Tibial artery (tissue), 4 donors: ENCODE measurements at regions not wholly inside any gene's neighbourhood (a gene's known extent, or its start where the extent isn't known, plus 50 kb on each side); places are given as distances from the start of the nearest gene placed in this dataset.

Source experiments
- DNase-seq, 2 donors: peaks; one replicate each; pipeline ENCODE4 v3.0.0-alpha.2; 2019
- H3K27ac ChIP-seq, 2 donors: fragments of 200-600 bp; sonication (generic) in 1 of 2; 1 replicate in 1 of 2; 2 replicates in 1 of 2; pipeline ENCODE4 v1.5.1; 2018 to 2019; ENCODE audit warnings: mild to moderate bottlenecking in 1 of 2
- H3K27me3 ChIP-seq, 2 donors: fragments of 200-600 bp; sonication (generic) in 1 of 2; one replicate each; pipeline versions ENCODE4 v1.5.1 to v1.6.0; 2016 to 2019
- H3K36me3 ChIP-seq, 3 donors: fragments of 200-600 bp; sonication (generic) in 2 of 3; one replicate each; pipeline ENCODE4 v1.5.1; 2016 to 2019; ENCODE audit warnings: mild to moderate bottlenecking in 2 of 3
- H3K4me1 ChIP-seq, 4 donors: fragments of 200-600 bp; sonication (generic) in 2 of 4; 1 replicate in 3 of 4; 2 replicates in 1 of 4; pipeline ENCODE4 v1.5.1; 2016 to 2019
- H3K4me3 ChIP-seq, 2 donors: fragments of 200-600 bp; sonication (generic) in 1 of 2; 1 replicate in 1 of 2; 2 replicates in 1 of 2; pipeline ENCODE4 v1.5.1; 2018 to 2019; ENCODE audit warnings: mild to moderate bottlenecking in 2 of 2
- H3K9me3 ChIP-seq, 3 donors: fragments of 200-600 bp; sonication (generic) in 1 of 3; one replicate each; pipeline ENCODE4 v1.5.1; 2016 to 2019
- CTCF ChIP-seq, 2 experiments: fragments of 200-600 bp in 1 of 2; fragments of 450-650 bp in 1 of 2; IDR thresholded peaks; one replicate each; pipeline ENCODE4 v1.5.1; 2017 to 2019; ENCODE audit warnings: antibody characterized with exemption in 2 of 2, mild to moderate bottlenecking in 1 of 2, moderate library complexity in 1 of 2
- intact Hi-C: fragments of 100-400 bp; cut with DNase I; formaldehyde crosslinking; loops from one replicate; pipeline ENCODE4 v1.15.0; 2023; ENCODE audit warnings: low total_unique reads

GRCh38 chr11:27858866-27859265, 158.6 kb upstream of the BDNF start:
- H3K27me3 ChIP-seq: no peaks in the 10 kb centered on the region
- peaks cover 0 to 6% (median 0%) of the 10 kb centered on the region in 4 donors for H3K4me1 ChIP-seq
- intact Hi-C loops: no loop called here
- no peaks in the 10 kb centered on the region for H3K36me3 ChIP-seq
- H3K27ac ChIP-seq: no peak overlapping the region
- H3K9me3 ChIP-seq: no peaks in the 10 kb centered on the region
- TF ChIP-seq CTCF (IDR thresholded peaks at IDR 0.05): no peak
- no peak overlapping the region for H3K4me3 ChIP-seq
- DNase-seq: no peak

- intact Hi-C loops: no loop called here
- H3K36me3 ChIP-seq: no peaks in the 10 kb centered on the region
- TF ChIP-seq CTCF (IDR thresholded peaks at IDR 0.05): no peak
- H3K4me1 ChIP-seq: peaks cover 0 to 6% (median 0%) of the 10 kb centered on the region in 4 donors
- H3K27me3 ChIP-seq: no peaks in the 10 kb centered on the region
- no peak for DNase-seq
- no peak overlapping the region for H3K4me3 ChIP-seq
- no peak overlapping the region for H3K27ac ChIP-seq
- no peaks in the 10 kb centered on the region for H3K9me3 ChIP-seq
Measured at GRCh38 chr11:27857588-27857987, 157.3 kb upstream of the BDNF start.

- intact Hi-C loops: no loop called here
- H3K4me1 ChIP-seq: peaks cover 0 to 6% (median 0%) of the 10 kb centered on the region in 4 donors
- TF ChIP-seq CTCF (IDR thresholded peaks at IDR 0.05): no peak
- no peak for DNase-seq
- H3K36me3 ChIP-seq: no peaks in the 10 kb centered on the region
- H3K4me3 ChIP-seq: no peak overlapping the region
- H3K27me3 ChIP-seq: no peaks in the 10 kb centered on the region
- H3K9me3 ChIP-seq: no peaks in the 10 kb centered on the region
- H3K27ac ChIP-seq: no peak overlapping the region
Measured at GRCh38 chr11:27857014-27857413, 156.8 kb upstream of the BDNF start.

- no peak overlapping the region for H3K27ac ChIP-seq
Measured at GRCh38 chr11:27848423-27848822, 148.2 kb upstream of the BDNF start.

GRCh38 chr11:27847496-27847895, 147.2 kb upstream of the BDNF start:
- intact Hi-C loops: no loop called here
- Histone ChIP-seq H3K4me1 (no peaks in the 10 kb centered on the region), H3K9me3 (no peaks in the 10 kb centered on the region), H3K27me3 (no peaks in the 10 kb centered on the region), H3K36me3 (no peaks in the 10 kb centered on the region), H3K27ac (no peak overlapping the region), H3K4me3 (no peak overlapping the region)
- TF ChIP-seq CTCF (IDR thresholded peaks at IDR 0.05): no peak
- DNase-seq: no peak

More at GRCh38 chr11:27848423-27848822, 148.2 kb upstream of the BDNF start:
- DNase-seq: no peak
- Histone ChIP-seq H3K36me3 (no peaks in the 10 kb centered on the region), H3K27me3 (no peaks in the 10 kb centered on the region), H3K4me3 (no peak overlapping the region), H3K4me1 (no peaks in the 10 kb centered on the region), H3K9me3 (no peaks in the 10 kb centered on the region)
- no peak for TF ChIP-seq CTCF (IDR thresholded peaks at IDR 0.05)
- intact Hi-C loops: no loop called here

GRCh38 chr11:27842290-27842689, 142.0 kb upstream of the BDNF start:
- no peaks in the 10 kb centered on the region for H3K27me3 ChIP-seq
- no peak for DNase-seq
- no peak overlapping the region for H3K4me3 ChIP-seq
- H3K27ac ChIP-seq: no peak overlapping the region
- H3K4me1 ChIP-seq: no peaks in the 10 kb centered on the region
- intact Hi-C loops: no loop called here
- no peak for TF ChIP-seq CTCF (IDR thresholded peaks at IDR 0.05)
- no peaks in the 10 kb centered on the region for H3K36me3 ChIP-seq
- no peaks in the 10 kb centered on the region for H3K9me3 ChIP-seq
